ENCODE measurements at regions not wholly inside any gene's neighbourhood (a gene's known extent, or its start where the extent isn't known, plus 50 kb on each side); places are given as distances from the start of the nearest gene placed in this dataset.

- TF ChIP-seq YY1 (IDR thresholded peaks at IDR 0.05; ENCODE audit: insufficient read depth, insufficient read length) (no peak), ZNF274 (IDR thresholded peaks at IDR 0.05; ENCODE audit: low read depth, low read length) (no peak), SUZ12 (IDR thresholded peaks at IDR 0.05; ENCODE audit: extremely low read depth, insufficient read depth, insufficient read length) (no peak)
Observed at GRCh38 chr4:11620861-11621260, 192.2 kb upstream of the HS3ST1 start.

Measured in NT2/D1 (cell line).